ENCODE measurements at regions not wholly inside any gene's neighbourhood (a gene's known extent, or its start where the extent isn't known, plus 50 kb on each side); places are given as distances from the start of the nearest gene placed in this dataset.

DNA sequence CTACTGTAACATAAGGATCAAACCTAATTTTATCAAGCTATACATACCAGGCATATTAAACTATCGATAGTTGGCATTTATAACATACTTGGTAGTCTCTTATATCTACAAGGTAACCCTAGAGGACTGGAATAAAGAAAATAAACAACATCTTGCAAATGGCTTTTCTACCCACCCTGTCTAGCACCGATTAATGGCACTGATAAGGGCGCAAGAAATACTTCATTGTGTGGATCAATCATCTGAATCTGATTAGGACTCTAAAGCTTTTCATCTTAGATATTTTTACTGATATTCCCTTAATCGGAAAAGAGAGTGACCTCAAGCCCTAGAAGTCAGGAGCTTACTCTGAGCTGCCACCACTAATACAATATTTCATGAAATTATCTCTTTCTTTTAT lies 1461.7 kb upstream of the PIK3C3 start:
- TF ChIP-seq POLR2AphosphoS5 (IDR thresholded peaks at IDR 0.05) (no peak), CTCF (IDR thresholded peaks at IDR 0.05) (no peak), POLR2A (IDR thresholded peaks at IDR 0.05) (no peak)
- intact Hi-C loops (cut with DNase I; ENCODE audit: low total_unique reads): no loop called here
- Histone ChIP-seq H3K9me3 (no peaks in the 10 kb centered on the region), H3K36me3 (no peaks in the 10 kb centered on the region), H3K4me3 (no peak overlapping the region), H3K27me3 (no peaks in the 10 kb centered on the region), H3K4me1 (no peaks in the 10 kb centered on the region), H3K27ac (no peak overlapping the region)
- DNase-seq (ENCODE audit: low spot score in 2 of 2): no peak

DNA sequence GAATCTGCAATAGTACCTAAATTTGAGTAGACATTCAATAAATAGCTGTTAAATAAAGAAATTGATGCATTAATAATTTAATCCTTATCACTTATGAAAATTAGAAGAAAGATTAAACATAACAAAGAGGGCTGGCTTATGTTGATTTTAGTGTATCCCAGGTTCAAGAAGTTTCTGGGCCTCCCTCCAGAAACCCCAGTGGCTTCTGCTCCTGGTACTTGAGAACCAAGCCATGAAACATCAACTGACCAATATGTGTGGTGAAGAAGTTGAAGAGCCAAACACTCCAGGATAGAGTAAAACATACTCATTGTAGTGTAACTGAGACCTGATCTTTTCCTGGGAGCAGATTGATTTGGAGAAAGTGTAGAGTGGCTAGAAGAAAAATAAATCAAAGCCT lies 1465.7 kb upstream of the PIK3C3 start:
- no peak for DNase-seq (ENCODE audit: low spot score in 2 of 2)
- no peaks in the 10 kb centered on the region for H3K9me3 ChIP-seq
- no peak overlapping the region for H3K4me3 ChIP-seq
- intact Hi-C loops (cut with DNase I; ENCODE audit: low total_unique reads): no loop called here
- H3K27me3 ChIP-seq: no peaks in the 10 kb centered on the region
- H3K36me3 ChIP-seq: no peaks in the 10 kb centered on the region
- TF ChIP-seq POLR2A (IDR thresholded peaks at IDR 0.05) (no peak), POLR2AphosphoS5 (IDR thresholded peaks at IDR 0.05) (no peak), CTCF (IDR thresholded peaks at IDR 0.05) (no peak)
- no peak overlapping the region for H3K27ac ChIP-seq
- no peaks in the 10 kb centered on the region for H3K4me1 ChIP-seq

DNA sequence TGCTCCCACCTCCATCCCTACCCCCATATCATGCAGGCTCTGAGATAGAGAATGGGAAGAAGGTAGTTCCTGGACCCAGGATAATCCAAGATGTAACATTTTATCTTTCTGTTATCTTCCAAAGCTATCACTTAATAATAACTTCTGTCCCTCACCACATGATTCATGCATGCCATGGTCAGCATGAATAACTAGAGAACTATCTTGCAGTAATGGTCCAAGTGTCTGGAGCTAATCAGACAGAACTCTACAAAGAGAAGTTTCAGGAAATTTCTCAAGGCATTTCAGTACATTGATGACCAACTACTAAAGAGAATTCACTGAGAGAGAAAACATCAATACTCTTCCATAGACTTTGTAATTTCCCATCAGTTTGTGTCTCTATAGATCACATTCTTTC lies 1469.7 kb upstream of the PIK3C3 start:
- intact Hi-C loops (cut with DNase I; ENCODE audit: low total_unique reads): no loop called here
- Histone ChIP-seq H3K27ac (no peak overlapping the region), H3K9me3 (no peaks in the 10 kb centered on the region), H3K4me1 (no peaks in the 10 kb centered on the region), H3K36me3 (no peaks in the 10 kb centered on the region), H3K27me3 (no peaks in the 10 kb centered on the region), H3K4me3 (no peak overlapping the region)
- no peak for DNase-seq (ENCODE audit: low spot score in 2 of 2)
- TF ChIP-seq CTCF (IDR thresholded peaks at IDR 0.05) (no peak), POLR2A (IDR thresholded peaks at IDR 0.05) (no peak), POLR2AphosphoS5 (IDR thresholded peaks at IDR 0.05) (no peak)

- Histone ChIP-seq H3K36me3 (no peaks in the 10 kb centered on the region), H3K27me3 (no peaks in the 10 kb centered on the region), H3K4me1 (no peaks in the 10 kb centered on the region), H3K27ac (no peak overlapping the region), H3K4me3 (no peak overlapping the region), H3K9me3 (no peaks in the 10 kb centered on the region)
- no peak for DNase-seq (ENCODE audit: low spot score in 2 of 2)
- no peak for TF ChIP-seq POLR2A (IDR thresholded peaks at IDR 0.05)
- no peak for TF ChIP-seq CTCF (IDR thresholded peaks at IDR 0.05)
- TF ChIP-seq POLR2AphosphoS5 (IDR thresholded peaks at IDR 0.05): no peak
- intact Hi-C loops (cut with DNase I; ENCODE audit: low total_unique reads): no loop called here
Measured at GRCh38 chr18:40473221-40474029, 1481.6 kb upstream of the PIK3C3 start.

GRCh38 chr18:40470723-40471122 lies 1484.3 kb upstream of the PIK3C3 start:
- no peaks in the 10 kb centered on the region for H3K4me1 ChIP-seq
- intact Hi-C loops (cut with DNase I; ENCODE audit: low total_unique reads): no loop called here
- TF ChIP-seq POLR2AphosphoS5 (IDR thresholded peaks at IDR 0.05) (no peak), CTCF (IDR thresholded peaks at IDR 0.05) (no peak), POLR2A (IDR thresholded peaks at IDR 0.05) (no peak)
- H3K27me3 ChIP-seq: no peaks in the 10 kb centered on the region
- H3K4me3 ChIP-seq: no peak overlapping the region
- DNase-seq (ENCODE audit: low spot score in 2 of 2): no peak
- H3K9me3 ChIP-seq: no peaks in the 10 kb centered on the region
- no peak overlapping the region for H3K27ac ChIP-seq
- H3K36me3 ChIP-seq: no peaks in the 10 kb centered on the region
